HG02981 (cell line): ENCODE measurements at regions not wholly inside any gene's neighbourhood (a gene's known extent, or its start where the extent isn't known, plus 50 kb on each side); places are given as distances from the start of the nearest gene placed in this dataset.
"Not testable (repeated sequence)": the region's sequence is repeated elsewhere in the genome, so short reads cannot be mapped to it uniquely, and the experiment has no call there.

Experiments used
- ATAC-seq: cut with Tn5 transposase; IDR thresholded peaks from one replicate; pipeline ENCODE4 v1.9.1; 2021; ENCODE audit warnings: mild to moderate bottlenecking, moderate library complexity; ENCODE audit not compliant: unreplicated experiment

DNA sequence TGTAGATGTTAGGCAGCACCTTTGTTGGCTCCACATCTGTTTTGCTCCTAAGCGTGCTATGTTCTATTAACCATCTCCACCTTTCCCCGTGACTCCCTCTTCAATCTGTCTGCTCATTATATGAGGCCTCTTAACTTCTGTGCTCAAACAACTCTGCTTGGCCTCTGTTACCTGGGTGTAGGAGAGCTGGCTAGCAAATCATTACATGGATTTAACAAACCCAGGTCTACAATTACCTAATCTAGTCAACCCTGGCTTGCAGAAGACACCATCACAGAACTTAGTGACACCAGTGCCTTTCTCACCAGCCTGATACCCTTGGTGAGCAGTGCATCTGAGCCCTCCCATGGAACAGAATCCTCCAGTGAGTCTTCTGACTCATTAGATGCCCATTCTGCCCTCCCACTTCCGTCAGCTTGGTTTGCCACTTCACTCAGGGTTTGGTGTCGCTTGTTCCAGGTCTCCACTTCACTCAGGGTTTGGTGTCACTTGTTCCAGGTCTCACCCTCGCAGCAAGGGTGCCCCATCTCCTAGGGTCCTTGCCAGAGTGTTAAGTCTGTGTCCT, 92.0 kb upstream of the KIF26B start:
- ATAC-seq = no peak

DNA sequence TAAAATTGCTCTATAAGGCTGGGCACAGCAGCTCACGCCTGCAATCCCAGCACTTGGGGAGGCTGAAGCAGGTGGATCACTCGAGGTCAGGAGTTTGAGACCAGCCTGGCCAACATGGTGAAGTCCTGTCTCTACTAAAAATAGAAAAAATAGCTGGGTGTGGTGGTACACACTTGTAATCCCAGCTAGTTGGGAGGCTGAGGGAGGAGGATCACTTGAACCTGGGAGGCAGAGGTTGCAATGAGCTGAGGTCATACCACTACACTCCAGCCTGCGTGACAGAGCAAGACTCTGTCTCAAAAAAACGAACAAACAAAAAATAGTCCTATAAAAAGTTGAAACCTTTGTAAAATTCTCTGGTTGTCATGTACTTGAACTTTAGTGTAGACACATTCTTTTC, 93.0 kb upstream of the KIF26B start:
- not testable (repeated sequence) for ATAC-seq

DNA sequence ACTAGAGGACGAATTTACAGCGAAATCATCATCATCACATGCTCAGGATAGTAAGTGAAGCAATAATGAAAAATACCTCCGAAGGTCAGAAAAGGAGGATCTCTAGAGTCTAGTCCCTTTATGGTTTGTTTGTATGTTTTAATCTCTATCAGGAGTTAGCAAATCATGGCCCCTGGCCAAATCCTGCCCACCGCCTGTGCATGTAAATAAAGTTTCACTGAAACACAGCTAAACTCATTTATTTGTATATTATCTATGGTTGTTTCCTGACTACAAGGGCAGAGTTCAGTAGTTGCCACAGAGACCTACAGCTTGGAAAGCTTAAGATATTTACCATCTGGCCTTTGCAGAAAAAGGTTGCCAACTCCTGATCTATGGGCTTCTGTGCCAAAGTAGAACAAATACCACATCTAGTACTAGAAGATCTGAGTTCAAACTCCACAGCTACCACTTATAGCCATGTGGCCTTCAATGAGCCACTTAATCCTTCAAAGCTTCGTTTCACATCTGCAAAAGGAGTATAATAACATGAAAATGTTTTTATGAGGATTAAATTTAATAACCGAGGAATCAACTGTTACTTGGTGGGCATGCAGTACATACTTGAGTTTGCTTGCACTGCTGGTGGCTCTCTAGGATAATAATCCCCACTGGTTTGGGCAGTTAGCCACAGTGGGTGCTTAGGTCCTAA, 94.0 kb upstream of the KIF26B start:
- ATAC-seq = no peak

DNA sequence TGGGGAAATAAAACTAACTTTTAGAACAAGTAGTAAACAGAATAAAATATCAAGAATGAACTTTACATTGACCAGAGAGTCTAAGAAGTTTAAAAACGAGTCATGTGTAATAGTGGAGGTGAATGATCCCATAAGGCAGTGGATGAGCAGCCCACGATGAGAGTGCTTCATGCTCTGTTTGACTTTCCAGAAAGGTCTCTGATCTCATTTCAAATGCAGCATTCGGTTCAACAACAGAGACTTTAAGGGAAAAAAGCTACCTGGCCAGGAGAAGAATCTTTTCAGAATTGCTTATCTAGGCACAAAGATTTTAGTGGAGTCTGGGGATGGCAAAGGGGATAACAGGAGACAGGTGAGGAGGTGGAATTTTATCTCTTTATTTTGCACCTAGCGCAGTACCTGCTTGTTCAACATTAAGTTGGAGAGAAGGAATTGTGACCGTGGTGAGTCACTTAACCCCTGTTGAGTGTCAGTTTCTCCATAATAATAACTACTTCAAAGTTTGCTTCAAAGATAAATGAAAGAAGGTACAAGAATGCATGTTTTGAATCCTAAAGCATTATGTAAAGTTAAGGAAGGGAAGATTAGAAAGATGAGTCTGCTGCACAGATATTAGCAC, 94.9 kb upstream of the KIF26B start:
- ATAC-seq = no peak

DNA sequence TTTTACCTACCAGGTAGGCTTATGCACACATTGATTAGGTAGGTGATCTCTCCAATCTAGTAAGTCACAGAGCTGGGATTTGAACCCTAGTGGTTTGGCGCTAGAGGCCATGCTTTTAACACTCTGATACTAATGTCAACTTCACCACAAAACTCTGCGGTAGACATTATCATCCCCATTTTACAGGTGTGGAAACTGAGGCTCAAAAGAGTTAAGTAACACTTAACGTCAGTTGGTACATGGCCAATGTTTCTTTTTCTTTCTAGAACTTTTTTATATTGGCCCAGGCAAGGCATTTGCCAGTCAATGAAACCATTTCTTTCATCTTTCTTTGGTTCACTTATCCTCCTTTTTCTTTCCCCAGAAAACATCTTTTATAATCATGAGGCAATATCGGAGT, 95.9 kb upstream of the KIF26B start:
- no peak for ATAC-seq

DNA sequence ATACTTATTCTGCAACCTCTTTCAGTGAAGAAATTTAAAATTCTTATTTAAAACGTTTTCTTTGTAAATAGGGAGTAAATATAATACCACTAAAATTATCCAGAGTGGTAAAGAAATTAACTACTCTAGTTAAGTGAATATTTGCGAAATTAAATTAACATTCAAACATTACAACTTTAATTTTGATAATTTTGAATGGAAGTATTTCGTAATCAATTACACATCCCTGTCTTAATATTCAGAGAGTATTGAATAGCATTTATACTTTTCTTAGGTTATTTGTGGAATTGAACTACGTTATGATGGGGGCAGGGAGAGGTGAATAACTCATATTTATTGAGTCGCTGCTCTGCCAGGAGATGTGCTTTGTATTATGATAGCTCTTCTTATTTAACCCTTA, 96.3 kb upstream of the KIF26B start:
- ATAC-seq = no peak

DNA sequence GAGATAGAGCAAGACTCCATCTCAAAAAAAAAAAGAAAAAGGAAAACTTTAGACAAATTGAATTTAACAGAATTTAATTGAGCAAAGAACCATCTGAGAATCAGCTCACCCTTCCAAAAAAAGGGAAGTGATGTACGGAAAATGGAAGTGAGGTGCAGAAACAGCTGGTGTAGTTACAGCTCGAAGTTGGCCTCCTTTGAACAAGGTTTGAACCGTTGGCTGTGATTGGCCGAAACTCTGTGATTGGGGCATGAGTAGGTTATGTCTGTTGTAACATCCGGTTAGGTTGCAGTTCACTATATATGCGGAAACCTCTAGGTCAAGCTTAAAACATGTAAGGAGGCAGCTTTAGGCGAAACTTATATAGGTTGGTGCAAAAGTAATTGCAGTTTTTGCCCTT, 97.9 kb upstream of the KIF26B start:
- no peak for ATAC-seq

DNA sequence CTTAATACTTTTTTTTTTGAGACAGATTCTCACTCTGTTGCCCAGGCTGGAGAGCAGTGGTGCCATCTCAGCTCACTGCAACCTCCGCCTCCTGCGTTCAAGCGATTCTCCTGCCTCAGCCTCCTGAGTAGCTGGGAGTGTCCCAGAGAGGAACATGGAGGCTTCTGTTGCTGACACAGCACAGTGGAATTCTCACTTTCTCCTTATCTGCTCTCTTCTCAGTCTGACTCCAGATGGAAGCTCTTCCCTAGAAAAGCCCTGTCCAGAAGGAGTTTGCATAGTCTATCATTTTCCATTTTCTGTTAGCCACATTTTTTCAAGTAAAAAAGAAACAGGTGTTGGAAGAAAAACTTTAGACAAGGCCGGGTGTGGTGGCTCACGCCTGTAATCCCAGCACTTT, 98.5 kb upstream of the KIF26B start:
- not testable (repeated sequence) for ATAC-seq

DNA sequence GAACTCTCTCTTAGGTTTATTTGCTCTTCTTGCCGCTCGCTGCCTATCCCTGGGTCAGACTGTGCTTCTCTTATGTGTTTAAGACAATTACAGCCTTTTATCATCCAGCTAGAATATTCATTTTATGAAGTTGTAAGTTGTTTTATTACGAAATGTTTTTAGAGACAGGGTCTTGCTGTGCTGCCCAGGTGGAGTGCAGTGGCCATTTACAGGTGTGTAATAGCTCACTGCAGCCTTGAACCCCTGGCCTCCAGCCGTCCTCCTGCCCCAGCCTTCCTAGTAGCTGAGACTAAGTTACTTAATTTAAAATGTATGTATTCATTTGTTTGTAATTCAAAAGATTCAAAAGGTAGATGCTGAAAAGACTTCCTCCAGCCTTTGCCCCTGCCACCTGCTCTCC, 99.0 kb upstream of the KIF26B start:
- no peak for ATAC-seq

DNA sequence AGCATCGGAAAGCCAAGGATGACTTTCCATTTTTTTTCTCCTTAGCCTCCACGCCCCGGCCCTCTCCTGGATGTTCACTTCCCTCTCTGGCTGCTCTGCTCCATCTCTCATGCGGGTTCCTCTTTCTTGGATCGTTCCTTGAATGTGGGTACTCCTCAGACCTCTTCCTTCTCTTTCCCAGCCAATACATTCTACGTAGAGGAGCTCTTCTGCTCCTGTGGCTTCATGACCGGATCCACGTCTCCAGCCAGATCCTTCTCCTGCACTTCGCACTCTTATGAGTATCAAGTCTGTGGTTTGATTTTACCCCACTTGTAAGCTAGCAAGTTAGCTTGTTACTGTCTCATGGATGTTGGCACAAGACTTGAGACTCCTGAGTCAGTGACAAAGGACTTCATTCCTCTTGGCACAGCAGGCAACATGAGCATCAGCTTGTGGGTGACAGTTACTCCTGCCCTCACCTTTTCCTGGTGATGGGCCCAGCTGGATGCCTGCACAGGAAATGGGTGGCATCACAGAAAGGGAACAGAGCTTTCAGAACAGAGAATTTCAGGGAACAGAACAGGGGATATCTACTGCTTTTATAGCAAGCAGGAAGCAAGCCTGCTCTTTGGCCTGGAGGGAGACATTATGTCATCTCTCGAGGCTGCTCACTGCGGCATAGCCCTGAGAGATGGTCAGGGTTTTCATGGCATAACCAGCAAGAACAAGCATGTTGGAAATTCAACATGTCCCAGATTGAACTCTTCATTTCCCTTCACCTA, 100.1 kb upstream of the KIF26B start:
- no peak for ATAC-seq

DNA sequence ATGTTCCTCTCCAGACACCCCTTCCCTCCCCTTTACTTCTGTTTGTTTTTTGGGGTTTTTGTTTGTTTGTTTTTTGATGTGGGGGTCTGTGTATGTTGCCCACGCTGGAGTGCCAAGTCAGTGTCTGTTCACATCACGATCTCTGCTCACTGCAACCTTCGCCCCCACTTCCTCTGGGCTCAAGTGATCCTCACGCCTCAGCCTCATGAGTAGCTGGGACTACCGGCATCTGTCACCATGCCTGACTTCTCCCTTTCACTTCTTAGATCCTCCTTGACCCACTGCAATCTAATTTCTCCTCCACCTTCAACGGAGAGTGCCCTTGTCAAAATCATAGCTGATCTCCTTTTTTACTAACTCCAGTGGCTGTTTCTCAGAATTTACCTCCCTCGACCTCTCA, 100.7 kb upstream of the KIF26B start:
- no peak for ATAC-seq

DNA sequence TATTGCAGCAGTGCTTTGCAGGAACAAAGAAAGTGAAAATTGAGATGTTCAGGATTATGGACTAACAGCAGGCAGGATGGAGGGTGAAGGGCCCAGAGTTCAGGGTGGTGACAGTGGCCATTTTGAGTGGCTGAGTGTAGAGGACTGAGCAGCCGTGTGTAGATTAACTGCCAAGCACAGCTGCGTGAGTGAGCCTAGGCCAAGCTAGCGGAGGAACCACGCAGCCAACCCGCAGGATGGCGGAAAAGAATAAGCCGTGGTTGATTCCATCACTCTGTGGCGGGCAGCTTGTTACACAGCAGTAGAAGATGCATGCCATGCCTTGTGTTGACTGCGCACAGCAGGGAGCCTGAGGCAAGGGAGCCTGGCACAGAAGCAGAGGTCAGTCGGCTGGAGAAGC, 102.5 kb upstream of the KIF26B start:
- no peak for ATAC-seq

DNA sequence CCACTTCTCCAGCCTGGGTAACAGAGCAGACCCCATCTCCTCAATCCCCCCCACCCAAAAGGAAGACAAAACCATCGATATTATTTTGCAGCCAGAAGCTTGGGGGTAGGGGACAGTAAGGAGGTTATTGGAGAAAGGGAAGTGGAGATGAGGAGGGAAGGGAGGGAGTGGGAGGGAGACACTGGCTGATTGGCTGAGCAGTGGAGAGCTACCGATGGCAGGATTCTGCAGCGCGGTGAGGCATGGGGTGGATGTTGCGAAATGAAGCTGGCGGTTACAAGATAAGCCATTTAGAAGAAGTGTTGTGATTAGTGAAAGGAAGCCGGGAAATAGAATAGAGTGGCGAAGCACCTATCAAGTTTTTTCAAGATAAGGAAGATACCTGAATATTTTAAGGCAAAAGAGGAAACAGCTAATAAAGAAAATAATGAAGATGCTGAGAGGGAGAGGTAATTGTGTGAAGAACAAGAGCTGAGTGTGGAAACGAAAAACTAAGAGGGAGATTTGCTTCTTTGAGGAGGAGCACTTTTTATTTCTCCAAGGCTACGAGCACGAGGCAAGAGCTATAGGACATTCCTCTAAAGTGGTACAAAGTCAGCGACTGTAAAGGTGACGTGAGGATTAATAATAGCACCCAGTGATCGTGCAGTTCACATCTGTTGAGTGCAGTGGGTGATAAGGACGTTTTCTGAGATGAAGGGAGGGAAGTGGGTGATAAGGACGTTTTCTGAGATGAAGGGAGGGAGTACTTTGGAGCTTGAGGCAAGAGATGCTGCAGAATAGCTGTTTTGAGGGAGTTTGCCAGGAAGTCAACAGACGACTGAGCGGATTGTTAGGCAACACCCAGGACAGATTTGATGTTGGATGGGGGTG, 103.2 kb upstream of the KIF26B start:
- no peak for ATAC-seq

DNA sequence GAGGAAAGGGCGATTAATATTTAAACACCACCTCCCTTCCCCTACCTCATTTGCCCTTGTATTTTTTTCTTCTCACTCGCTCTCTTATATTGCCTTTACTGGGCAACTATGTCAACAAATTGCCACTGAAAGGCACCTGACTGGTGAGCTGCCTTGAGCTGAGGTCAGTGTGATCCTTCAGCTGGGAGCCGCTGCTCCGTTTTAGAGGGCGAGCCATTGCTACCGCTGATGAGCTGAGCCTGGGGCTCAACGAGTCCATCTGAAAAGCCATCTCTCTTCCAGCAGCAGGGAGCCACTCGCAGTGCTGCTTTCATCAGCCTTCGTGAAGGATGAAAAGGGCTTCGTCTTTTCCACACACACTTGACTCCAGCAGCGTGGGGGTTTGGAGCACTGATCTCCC, 108.0 kb upstream of the KIF26B start:
- no peak for ATAC-seq

DNA sequence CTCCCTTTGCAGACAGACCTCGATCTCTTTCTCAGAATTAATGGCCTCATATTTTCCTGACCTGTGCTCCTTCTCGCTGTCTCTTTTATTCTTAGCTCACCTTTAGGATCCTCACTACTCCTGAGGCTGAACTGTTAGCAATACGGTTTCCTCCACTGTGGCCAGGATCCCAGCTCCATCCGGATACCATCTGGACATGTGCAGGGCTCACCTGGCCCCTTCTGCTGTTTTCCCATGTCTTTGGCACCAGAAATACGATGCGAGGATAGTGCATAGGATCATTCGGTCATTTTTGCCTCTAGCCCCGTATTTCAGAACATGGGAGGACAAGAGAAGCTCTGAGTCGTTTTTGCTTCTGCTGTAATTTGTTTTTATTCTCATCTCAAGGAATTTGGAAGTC, 108.5 kb upstream of the KIF26B start:
- ATAC-seq = no peak

DNA sequence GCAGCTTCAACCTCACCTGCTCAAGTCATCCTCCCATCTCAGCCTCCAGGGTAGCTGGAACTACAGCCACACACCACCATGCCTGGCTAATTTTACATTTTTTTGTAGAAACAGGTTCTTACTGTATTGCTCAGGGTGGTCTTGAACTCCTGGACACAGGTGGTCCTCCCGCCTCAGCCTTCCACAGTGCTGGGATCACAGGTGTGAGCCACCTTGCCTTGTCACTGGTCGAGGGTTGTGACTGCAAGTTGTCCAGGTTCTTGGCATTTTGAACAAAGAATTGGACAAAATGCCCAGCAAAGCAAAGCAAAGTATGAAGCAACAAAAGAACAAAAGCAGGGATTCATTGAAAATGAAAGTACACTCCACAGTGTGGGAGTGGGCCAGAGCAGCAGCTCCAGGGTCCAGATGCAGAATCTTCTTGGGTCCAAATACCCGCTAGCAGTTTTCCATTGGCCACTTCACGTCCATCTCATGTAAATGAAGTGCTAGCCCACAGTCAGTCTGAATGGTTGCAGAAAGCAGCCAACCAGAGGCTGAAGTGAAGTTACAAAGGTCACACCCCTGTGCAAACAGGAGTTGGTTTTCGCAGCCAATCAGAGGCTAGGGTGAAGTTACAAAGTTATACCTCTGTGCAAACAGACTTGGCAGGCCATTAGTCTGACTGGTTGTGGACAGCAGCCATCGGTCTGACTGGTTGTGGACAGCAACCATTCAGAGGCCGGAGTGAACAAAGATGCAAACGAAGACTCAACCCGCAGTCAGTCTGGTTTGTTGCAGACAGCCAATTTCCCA, 109.5 kb upstream of the KIF26B start:
- no peak for ATAC-seq

DNA sequence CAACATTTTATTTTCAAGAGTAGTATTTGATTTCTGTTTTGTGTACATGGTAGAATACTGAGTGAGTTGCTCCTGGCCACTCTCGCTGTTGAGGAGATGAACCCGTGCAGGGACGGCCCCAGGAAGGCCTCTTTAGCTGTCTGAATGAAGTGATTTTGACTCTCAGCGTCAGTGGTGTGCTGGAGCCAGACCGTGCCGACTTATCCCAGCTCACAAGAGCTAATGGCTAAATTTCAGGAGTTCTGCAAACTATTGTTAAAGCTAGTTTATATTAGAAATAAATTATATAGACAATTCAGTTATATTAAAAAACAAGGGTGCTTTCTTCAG, 111.2 kb upstream of the KIF26B start:
- ATAC-seq = no peak

DNA sequence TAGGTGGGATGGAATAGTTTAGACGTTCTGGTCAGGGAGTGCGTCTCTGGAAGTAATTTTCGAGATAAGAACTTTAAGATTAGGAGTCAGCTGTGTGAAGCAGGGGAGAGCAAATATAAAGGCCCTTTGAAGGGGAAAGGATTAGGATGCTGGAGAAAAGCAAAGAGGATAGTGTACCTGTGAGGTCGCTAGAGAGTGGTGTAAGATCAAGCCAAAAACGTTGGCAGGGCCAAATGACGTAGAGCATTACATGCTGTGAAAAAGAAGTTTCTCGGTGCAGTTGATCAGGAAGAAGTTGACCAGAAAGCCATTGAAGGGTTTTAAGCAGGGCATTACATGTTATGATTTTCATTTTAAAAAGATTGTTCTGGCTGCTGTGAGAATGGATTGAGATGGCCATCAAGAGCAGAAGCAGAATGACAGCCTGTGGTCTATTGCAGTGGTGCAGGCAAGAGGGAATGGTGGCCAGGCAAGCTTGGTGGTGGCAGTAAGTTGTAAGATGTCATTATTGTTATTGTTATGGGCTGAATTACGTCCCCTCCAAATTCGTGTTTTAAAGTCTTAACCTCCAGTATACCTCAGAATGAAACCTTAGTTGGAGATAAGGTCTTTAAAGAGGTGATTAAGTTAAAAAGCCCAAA, 113.6 kb upstream of the KIF26B start:
- ATAC-seq = no peak

DNA sequence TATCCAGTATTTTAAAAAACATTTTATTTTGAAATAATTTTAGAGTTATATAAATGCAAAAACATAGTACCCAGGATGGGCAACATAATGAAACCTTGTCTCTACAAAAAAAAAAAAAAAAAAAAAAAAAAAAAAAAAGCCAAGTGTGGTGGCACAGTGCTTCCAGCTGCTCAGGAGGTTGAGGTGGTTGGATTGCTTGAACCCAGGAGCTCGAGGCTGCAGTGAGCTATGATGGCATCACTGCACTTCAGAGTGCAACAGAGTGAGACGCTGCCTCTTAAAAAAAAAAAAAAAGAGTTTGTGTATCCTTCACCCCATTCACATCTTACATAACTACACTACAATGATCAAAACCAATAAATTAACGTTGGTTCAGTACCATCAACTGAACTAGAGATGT, 115.6 kb upstream of the KIF26B start:
- ATAC-seq = no peak

DNA sequence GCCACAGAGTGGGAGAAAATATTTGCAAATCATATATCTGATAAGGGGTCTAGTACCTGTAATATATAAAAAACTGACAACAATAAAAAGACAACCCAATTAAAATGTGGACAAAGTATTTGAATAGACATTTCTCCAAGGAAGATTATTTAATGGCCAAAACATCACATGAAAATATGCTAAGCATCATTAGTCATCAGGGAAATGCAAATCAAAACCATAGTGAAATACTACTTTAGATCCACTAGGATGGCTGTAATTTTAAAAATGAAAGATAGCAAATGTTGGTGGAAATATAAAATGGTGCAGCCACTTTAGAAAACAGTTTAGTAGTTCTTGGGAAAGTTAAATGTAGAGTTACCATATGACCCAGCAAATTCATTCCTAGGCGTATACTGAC, 118.7 kb upstream of the KIF26B start:
- no peak for ATAC-seq
